ENCODE measurements at regions not wholly inside any gene's neighbourhood (a gene's known extent, or its start where the extent isn't known, plus 50 kb on each side); places are given as distances from the start of the nearest gene placed in this dataset.

- no peak overlapping the region for H3K27ac ChIP-seq (replicated peaks in 1 of 4)
- intact Hi-C loops (cut with DNase I) = no loop called here
- 78% methylated on average over 4 of the region's 4 CpGs for WGBS
Measured at GRCh38 chr1:30060738-30061137, 662.6 kb downstream of the MATN1 start.

DNA sequence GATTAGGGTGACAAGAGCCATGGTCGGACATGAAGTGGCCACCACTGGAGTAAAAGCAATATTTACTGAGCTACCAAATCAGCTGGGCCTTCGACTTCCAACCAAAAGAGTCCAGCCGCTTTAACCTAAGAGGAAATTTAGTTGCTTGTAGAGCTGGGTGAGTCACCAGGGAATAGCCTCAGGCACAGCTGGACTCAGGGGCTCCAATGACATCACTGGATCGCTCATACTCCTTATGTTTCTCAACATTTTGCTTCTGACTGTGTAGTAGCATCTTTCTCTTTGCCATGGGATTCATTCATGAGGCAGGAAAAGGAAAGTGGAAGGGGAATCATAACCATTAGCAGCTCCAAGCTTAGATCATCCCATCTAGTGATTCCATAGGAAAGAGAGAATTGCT is 664.4 kb downstream of the MATN1 start:
- no peaks in the 10 kb centered on the region for H3K36me3 ChIP-seq
- no peak for DNase-seq (ENCODE audit: extremely low spot score)
- no peaks in the 10 kb centered on the region for H3K4me1 ChIP-seq
- intact Hi-C loops (cut with DNase I) = no loop called here
- no peak overlapping the region for H3K27ac ChIP-seq (replicated peaks in 1 of 4)
- peaks cover 0 to 23% (median 0%) of the 10 kb centered on the region in 4 donors for H3K27me3 ChIP-seq
- TF ChIP-seq, protein P1, sequence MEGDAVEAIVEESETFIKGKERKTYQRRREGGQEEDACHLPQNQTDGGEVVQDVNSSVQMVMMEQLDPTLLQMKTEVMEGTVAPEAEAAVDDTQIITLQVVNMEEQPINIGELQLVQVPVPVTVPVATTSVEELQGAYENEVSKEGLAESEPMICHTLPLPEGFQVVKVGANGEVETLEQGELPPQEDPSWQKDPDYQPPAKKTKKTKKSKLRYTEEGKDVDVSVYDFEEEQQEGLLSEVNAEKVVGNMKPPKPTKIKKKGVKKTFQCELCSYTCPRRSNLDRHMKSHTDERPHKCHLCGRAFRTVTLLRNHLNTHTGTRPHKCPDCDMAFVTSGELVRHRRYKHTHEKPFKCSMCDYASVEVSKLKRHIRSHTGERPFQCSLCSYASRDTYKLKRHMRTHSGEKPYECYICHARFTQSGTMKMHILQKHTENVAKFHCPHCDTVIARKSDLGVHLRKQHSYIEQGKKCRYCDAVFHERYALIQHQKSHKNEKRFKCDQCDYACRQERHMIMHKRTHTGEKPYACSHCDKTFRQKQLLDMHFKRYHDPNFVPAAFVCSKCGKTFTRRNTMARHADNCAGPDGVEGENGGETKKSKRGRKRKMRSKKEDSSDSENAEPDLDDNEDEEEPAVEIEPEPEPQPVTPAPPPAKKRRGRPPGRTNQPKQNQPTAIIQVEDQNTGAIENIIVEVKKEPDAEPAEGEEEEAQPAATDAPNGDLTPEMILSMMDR (IDR thresholded peaks at IDR 0.05) = no peak
- TF ChIP-seq POLR2A (IDR thresholded peaks at IDR 0.05; ENCODE audit: low read depth) = no peak
- TF ChIP-seq POLR2AphosphoS5 (IDR thresholded peaks at IDR 0.05) = no peak
- no peak for TF ChIP-seq EP300 (IDR thresholded peaks at IDR 0.05)
- no peak overlapping the region for H3K4me3 ChIP-seq
- WGBS = 52% methylated on average over 4 of the region's 4 CpGs
- H3K9me3 ChIP-seq = no peaks in the 10 kb centered on the region

More at GRCh38 chr1:30060738-30061137, 662.6 kb downstream of the MATN1 start:
- no peak for DNase-seq (ENCODE audit: extremely low spot score)
- Histone ChIP-seq H3K4me3 (no peak overlapping the region), H3K9me3 (no peaks in the 10 kb centered on the region), H3K4me1 (no peaks in the 10 kb centered on the region), H3K36me3 (no peaks in the 10 kb centered on the region), H3K27me3 (peaks cover 0 to 16% (median 0%) of the 10 kb centered on the region in 4 donors)
- TF ChIP-seq POLR2A (IDR thresholded peaks at IDR 0.05; ENCODE audit: low read depth) (no peak), EP300 (IDR thresholded peaks at IDR 0.05) (no peak), POLR2AphosphoS5 (IDR thresholded peaks at IDR 0.05) (no peak)
- TF ChIP-seq, protein P1 (IDR thresholded peaks at IDR 0.05) = no peak

- Histone ChIP-seq H3K27ac (replicated peaks in 1 of 4) (no peak overlapping the region), H3K4me3 (no peak overlapping the region), H3K9me3 (no peaks in the 10 kb centered on the region), H3K36me3 (no peaks in the 10 kb centered on the region), H3K4me1 (no peaks in the 10 kb centered on the region), H3K27me3 (peaks cover 0 to 64% (median 5%) of the 10 kb centered on the region in 4 donors)
- DNase-seq (ENCODE audit: extremely low spot score) = no peak
- WGBS = 50% methylated on average over 1 of the region's 1 CpG
- intact Hi-C loops (cut with DNase I) = no loop called here
- no peak for TF ChIP-seq POLR2A (IDR thresholded peaks at IDR 0.05; ENCODE audit: low read depth)
- TF ChIP-seq, protein P1 (IDR thresholded peaks at IDR 0.05) = no peak
- no peak for TF ChIP-seq POLR2AphosphoS5 (IDR thresholded peaks at IDR 0.05)
- no peak for TF ChIP-seq EP300 (IDR thresholded peaks at IDR 0.05)
Measured at GRCh38 chr1:30054126-30054525, 669.3 kb downstream of the MATN1 start.

- peaks cover 0 to 64% (median 5%) of the 10 kb centered on the region in 4 donors for H3K27me3 ChIP-seq
- no peaks in the 10 kb centered on the region for H3K9me3 ChIP-seq
- no peak overlapping the region for H3K27ac ChIP-seq (replicated peaks in 1 of 4)
- no peaks in the 10 kb centered on the region for H3K36me3 ChIP-seq
- no peak overlapping the region for H3K4me3 ChIP-seq
- H3K4me1 ChIP-seq = no peaks in the 10 kb centered on the region
- 61% methylated on average over 4 of the region's 4 CpGs for WGBS
- no peak for DNase-seq (ENCODE audit: extremely low spot score)
- TF ChIP-seq EP300 (IDR thresholded peaks at IDR 0.05) = no peak
- TF ChIP-seq POLR2AphosphoS5 (IDR thresholded peaks at IDR 0.05) = no peak
- no peak for TF ChIP-seq POLR2A (IDR thresholded peaks at IDR 0.05; ENCODE audit: low read depth)
- TF ChIP-seq, protein P1 (IDR thresholded peaks at IDR 0.05) = no peak
- intact Hi-C loops (cut with DNase I) = no loop called here
Measured at GRCh38 chr1:30052178-30052577, 671.2 kb downstream of the MATN1 start.

- no peak for DNase-seq (ENCODE audit: extremely low spot score)
- Histone ChIP-seq H3K4me3 (no peak overlapping the region), H3K27ac (replicated peaks in 1 of 4) (no peak overlapping the region), H3K36me3 (no peaks in the 10 kb centered on the region), H3K9me3 (no peaks in the 10 kb centered on the region), H3K4me1 (no peaks in the 10 kb centered on the region), H3K27me3 (peaks cover 0 to 64% (median 5%) of the 10 kb centered on the region in 4 donors)
- intact Hi-C loops (cut with DNase I) = no loop called here
- 76% methylated on average over 5 of the region's 6 CpGs for WGBS
- TF ChIP-seq POLR2AphosphoS5 (IDR thresholded peaks at IDR 0.05) (no peak), EP300 (IDR thresholded peaks at IDR 0.05) (no peak), POLR2A (IDR thresholded peaks at IDR 0.05; ENCODE audit: low read depth) (no peak)
- TF ChIP-seq, protein P1 (IDR thresholded peaks at IDR 0.05) = no peak
Measured at GRCh38 chr1:30051777-30052176, 671.6 kb downstream of the MATN1 start.

All from esophagus muscularis mucosa (tissue), 4 donors.